Fibroblast of lung (primary cell): ENCODE measurements at regions not wholly inside any gene's neighbourhood (a gene's known extent, or its start where the extent isn't known, plus 50 kb on each side); places are given as distances from the start of the nearest gene placed in this dataset.

Experiments used
- DNase-seq, 2 donors: peaks; one replicate each; pipeline versions ENCODE4 v3.0.0 to v3.0.0-alpha.2; 2010; ENCODE audit warnings: low read depth in 2 of 2
- H2AFZ ChIP-seq: 2 replicates; pipeline ENCODE4 v1.5.1; 2012; ENCODE audit warnings: low read length, control low read depth, inconsistent platforms
- H3K27ac ChIP-seq: 2 replicates; pipeline ENCODE4 v1.5.1; 2011; ENCODE audit warnings: low read length, control low read depth; ENCODE audit not compliant: insufficient read depth
- H3K27me3 ChIP-seq: 2 replicates; pipeline ENCODE4 v1.5.1; 2011; ENCODE audit warnings: mild to moderate bottlenecking, low read length; ENCODE audit not compliant: control insufficient read depth, insufficient read depth
- H3K36me3 ChIP-seq: 2 replicates; pipeline ENCODE4 v1.5.1; 2011; ENCODE audit warnings: low read length; ENCODE audit not compliant: control insufficient read depth, insufficient read depth
- H3K4me1 ChIP-seq: 2 replicates; pipeline ENCODE4 v1.5.1; 2011; ENCODE audit warnings: low read length; ENCODE audit not compliant: control insufficient read depth, insufficient read depth; ENCODE audit errors: extremely low read depth
- H3K4me2 ChIP-seq: 2 replicates; pipeline ENCODE4 v1.5.1; 2011; ENCODE audit warnings: low read length, control low read depth; ENCODE audit not compliant: insufficient read depth; ENCODE audit errors: extremely low read depth
- H3K4me3 ChIP-seq, 4 experiments: fragments of 200-600 bp in 1 of 4; sonication (generic) in 1 of 4; replicated peaks in 1 of 4; 2 replicates each; pipeline ENCODE4 v1.5.1; 2011 to 2016; ENCODE audit warnings: low read length in 4 of 4, low read depth in 3 of 4, mild to moderate bottlenecking in 3 of 4, control low read depth in 2 of 4, inconsistent platforms in 1 of 4, mixed read lengths in 1 of 4; ENCODE audit not compliant: insufficient read depth in 1 of 4; ENCODE audit errors: control extremely low read depth in 1 of 4
- H3K79me2 ChIP-seq: 2 replicates; pipeline ENCODE4 v1.5.1; 2012; ENCODE audit warnings: mild to moderate bottlenecking, low read length, inconsistent platforms; ENCODE audit not compliant: control insufficient read depth, insufficient read depth
- H3K9ac ChIP-seq: 2 replicates; pipeline ENCODE4 v1.5.1; 2011; ENCODE audit warnings: mild to moderate bottlenecking, low read length, control low read depth; ENCODE audit not compliant: insufficient read depth
- H3K9me3 ChIP-seq: 2 replicates; pipeline ENCODE4 v1.5.1; 2012; ENCODE audit warnings: low read depth, low read length; ENCODE audit not compliant: control insufficient read depth, insufficient read depth
- H4K20me1 ChIP-seq: 2 replicates; pipeline ENCODE4 v1.5.1; 2011; ENCODE audit warnings: low read length; ENCODE audit not compliant: control insufficient read depth, insufficient read depth; ENCODE audit errors: extremely low read depth
- CTCF ChIP-seq, 2 donors: IDR thresholded peaks in 1 of 2; conservative IDR thresholded peaks in 1 of 2; 1 replicate in 1 of 2; 2 replicates in 1 of 2; pipeline ENCODE4 v1.5.1; 2011 to 2012; ENCODE audit warnings: low read length in 2 of 2, control low read depth in 1 of 2, inconsistent platforms in 1 of 2, low read depth in 1 of 2, mild to moderate bottlenecking in 1 of 2
- EZH2 ChIP-seq: IDR thresholded peaks from 2 replicates; pipeline ENCODE4 v1.5.1; 2012; ENCODE audit warnings: low read length, control low read depth, mild to moderate bottlenecking; ENCODE audit errors: missing control alignments

- Histone ChIP-seq H4K20me1 (no peaks in the 10 kb centered on the region), H2AFZ (no peak overlapping the region), H3K27me3 (no peaks in the 10 kb centered on the region), H3K4me2 (no peak overlapping the region), H3K79me2 (no peaks in the 10 kb centered on the region), H3K36me3 (no peaks in the 10 kb centered on the region), H3K27ac (no peak overlapping the region), H3K4me3 (no peak overlapping the region), H3K9ac (no peak overlapping the region), H3K9me3 (no peaks in the 10 kb centered on the region), H3K4me1 (no peaks in the 10 kb centered on the region)
- no peak for DNase-seq
- TF ChIP-seq CTCF (conservative IDR thresholded peaks at IDR 0.05 in 1 of 2, IDR thresholded peaks at IDR 0.05 in 1 of 2; ENCODE audit: low read depth in 1 of 2, low read length in 2 of 2): no peak
- TF ChIP-seq EZH2: no peak
Observed at GRCh38 chr5:114099161-114099560, 262.7 kb upstream of the KCNN2 start.

GRCh38 chr5:114101153-114101552 lies 260.7 kb upstream of the KCNN2 start:
- peak; percentile 27 to 70 for TF ChIP-seq CTCF (conservative IDR thresholded peaks at IDR 0.05 in 1 of 2, IDR thresholded peaks at IDR 0.05 in 1 of 2; ENCODE audit: low read depth in 1 of 2, low read length in 2 of 2)
- TF ChIP-seq EZH2: no peak
- Histone ChIP-seq H3K27ac (no peak overlapping the region), H2AFZ (no peak overlapping the region), H3K4me3 (no peak overlapping the region), H3K9me3 (no peaks in the 10 kb centered on the region), H3K27me3 (no peaks in the 10 kb centered on the region), H3K9ac (no peak overlapping the region), H3K79me2 (no peaks in the 10 kb centered on the region), H3K4me2 (no peak overlapping the region), H4K20me1 (no peaks in the 10 kb centered on the region), H3K36me3 (no peaks in the 10 kb centered on the region), H3K4me1 (no peaks in the 10 kb centered on the region)
- peak; percentile 30 to 80 for DNase-seq

- DNase-seq: no peak
- Histone ChIP-seq H3K79me2 (no peaks in the 10 kb centered on the region), H3K4me1 (no peaks in the 10 kb centered on the region), H3K4me2 (no peak overlapping the region), H2AFZ (no peak overlapping the region), H3K9ac (no peak overlapping the region), H3K9me3 (no peaks in the 10 kb centered on the region), H4K20me1 (no peaks in the 10 kb centered on the region), H3K4me3 (no peak overlapping the region), H3K27ac (no peak overlapping the region), H3K27me3 (no peaks in the 10 kb centered on the region), H3K36me3 (no peaks in the 10 kb centered on the region)
- TF ChIP-seq CTCF (conservative IDR thresholded peaks at IDR 0.05 in 1 of 2, IDR thresholded peaks at IDR 0.05 in 1 of 2; ENCODE audit: low read depth in 1 of 2, low read length in 2 of 2) (no peak), EZH2 (no peak)
Observed at GRCh38 chr5:114113604-114114003, 248.3 kb upstream of the KCNN2 start.
